RCC 7860 (cell line): ENCODE measurements at regions not wholly inside any gene's neighbourhood (a gene's known extent, or its start where the extent isn't known, plus 50 kb on each side); places are given as distances from the start of the nearest gene placed in this dataset.
"Not testable (repeated sequence)": the region's sequence is repeated elsewhere in the genome, so short reads cannot be mapped to it uniquely, and the experiment has no call there.

ENCODE experiments used
- DNase-seq: peaks from one replicate; pipeline ENCODE4 v3.0.0-alpha.2; 2015; ENCODE audit warnings: low spot score
- FAIRE-seq: peaks from 2 replicates; lab custom pipeline; 2012; peaks lifted over from hg19 to GRCh38; lab: Jason Lieb, UNC

- no peak for FAIRE-seq
- no peak for DNase-seq
Observed at GRCh38 chr6:114733596-114733995, 390.8 kb upstream of the HS3ST5 start.

- FAIRE-seq (no peak), DNase-seq (no peak)
Observed at GRCh38 chr6:114718716-114719270, 376.0 kb upstream of the HS3ST5 start.

- FAIRE-seq (no peak), DNase-seq (no peak)
Observed at GRCh38 chr6:114718186-114718585, 375.4 kb upstream of the HS3ST5 start.

- no peak for DNase-seq
- no peak for FAIRE-seq
Observed at GRCh38 chr6:114714836-114715507, 372.1 kb upstream of the HS3ST5 start.

- no peak for DNase-seq
- no peak for FAIRE-seq
Observed at GRCh38 chr6:114713690-114714089, 370.9 kb upstream of the HS3ST5 start.

- DNase-seq = no peak
- FAIRE-seq = no peak
Observed at GRCh38 chr6:114712129-114712662, 369.4 kb upstream of the HS3ST5 start.

- no peak for DNase-seq
- FAIRE-seq = no peak
Observed at GRCh38 chr6:114707081-114707620, 364.3 kb upstream of the HS3ST5 start.

- FAIRE-seq = no peak
Observed at GRCh38 chr6:114690625-114691024, 347.8 kb upstream of the HS3ST5 start.

GRCh38 chr6:114659513-114659912 lies 316.7 kb upstream of the HS3ST5 start:
- DNase-seq (no peak), FAIRE-seq (no peak)

More at GRCh38 chr6:114690625-114691024, 347.8 kb upstream of the HS3ST5 start:
- DNase-seq = no peak

GRCh38 chr6:114651611-114652010 lies 308.8 kb upstream of the HS3ST5 start:
- DNase-seq (no peak), FAIRE-seq (no peak)

GRCh38 chr6:114650891-114651290 lies 308.1 kb upstream of the HS3ST5 start:
- DNase-seq = no peak
- no peak for FAIRE-seq

- no peak for DNase-seq
- no peak for FAIRE-seq
Observed at GRCh38 chr6:114649298-114649697, 306.5 kb upstream of the HS3ST5 start.

GRCh38 chr6:114648847-114649246 lies 306.0 kb upstream of the HS3ST5 start:
- FAIRE-seq (no peak), DNase-seq (no peak)

GRCh38 chr6:114638341-114638740 lies 295.5 kb upstream of the HS3ST5 start:
- FAIRE-seq (no peak), DNase-seq (no peak)

GRCh38 chr6:114634016-114634415 lies 291.2 kb upstream of the HS3ST5 start:
- DNase-seq = no peak
- no peak for FAIRE-seq

GRCh38 chr6:114626226-114626625 lies 283.4 kb upstream of the HS3ST5 start:
- not testable (repeated sequence) for DNase-seq, FAIRE-seq

- FAIRE-seq (no peak), DNase-seq (no peak)
Observed at GRCh38 chr6:114619621-114620200, 276.9 kb upstream of the HS3ST5 start.

GRCh38 chr6:114611696-114612095 lies 268.9 kb upstream of the HS3ST5 start:
- FAIRE-seq (no peak), DNase-seq (no peak)

GRCh38 chr6:114608091-114608490 lies 265.3 kb upstream of the HS3ST5 start:
- DNase-seq = no peak
- no peak for FAIRE-seq

- DNase-seq = no peak
- FAIRE-seq = no peak
Observed at GRCh38 chr6:114605656-114606055, 262.8 kb upstream of the HS3ST5 start.

- FAIRE-seq = no peak
- DNase-seq = no peak
Observed at GRCh38 chr6:114600381-114600780, 257.6 kb upstream of the HS3ST5 start.

- FAIRE-seq (no peak), DNase-seq (no peak)
Observed at GRCh38 chr6:114595591-114595990, 252.8 kb upstream of the HS3ST5 start.
